ENCODE measurements at regions not wholly inside any gene's neighbourhood (a gene's known extent, or its start where the extent isn't known, plus 50 kb on each side); places are given as distances from the start of the nearest gene placed in this dataset.

DNA sequence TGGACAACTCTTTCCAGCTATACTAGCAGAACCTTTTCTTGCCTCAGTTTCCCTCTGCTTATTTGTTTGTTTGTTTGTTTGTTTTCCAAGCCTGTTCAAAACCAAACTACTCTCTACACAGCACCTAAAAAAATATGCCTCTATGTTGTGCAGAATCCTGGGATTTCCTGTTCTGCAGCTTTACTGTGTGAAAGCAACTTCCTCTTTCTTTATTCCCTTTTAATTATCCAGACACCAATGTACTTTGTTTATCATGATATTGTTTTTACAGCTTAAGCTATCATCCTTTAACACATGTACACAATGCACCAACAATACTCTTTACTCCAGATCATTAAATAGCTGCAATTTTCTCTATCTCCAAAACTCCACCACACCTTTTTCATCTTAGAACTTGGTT is 259.5 kb downstream of the EPHA4 start (continued):
- TF ChIP-seq ZNF609 (CRISPR knock-in tag; IDR thresholded peaks at IDR 0.05; ENCODE audit: borderline replicate concordance) (no peak), CBX5 (CRISPR knock-in tag; IDR thresholded peaks at IDR 0.05; ENCODE audit: borderline replicate concordance) (no peak)

GRCh38 chr2:221314786-221315185 is 257.3 kb downstream of the EPHA4 start:
- no peak for ATAC-seq
- Histone ChIP-seq H2AFZ (ENCODE audit: low read length) (no peak overlapping the region), H3K4me1 (ENCODE audit: insufficient read depth, low read length) (no peaks in the 10 kb centered on the region), H3K79me2 (ENCODE audit: insufficient read depth, low read length) (no peaks in the 10 kb centered on the region), H4K20me1 (ENCODE audit: insufficient read depth, low read length) (no peaks in the 10 kb centered on the region), H3K9ac (ENCODE audit: insufficient read depth, low read depth, low read length) (no peak overlapping the region), H3K27me3 (ENCODE audit: control insufficient read depth in 1 of 2, insufficient read depth in 2 of 2, low read length in 2 of 2) (no peaks in the 10 kb centered on the region), H3K9me3 (ENCODE audit: low read length) (no peaks in the 10 kb centered on the region), H3K4me2 (ENCODE audit: low read depth, low read length) (no peak overlapping the region), H3K27ac (ENCODE audit: extremely low read length, insufficient read depth, low read length) (no peak overlapping the region), H3K4me3 (replicated peaks in 1 of 3; ENCODE audit: insufficient read depth in 1 of 3, low read depth in 2 of 3, low read length in 3 of 3) (no peak overlapping the region), H3K36me3 (replicated peaks in 1 of 2; ENCODE audit: control insufficient read depth in 1 of 2, insufficient read depth in 2 of 2, low read length in 2 of 2) (no peaks in the 10 kb centered on the region)
- FAIRE-seq, result no peak
- in situ Hi-C loops (cut with HindIII; ENCODE audit: extremely low pct_ligation_motif_present, low pct_unique_long_range_greater_than_20kb), result no loop called here
- 0% methylated on average over 2 of the region's 2 CpGs for WGBS (ENCODE audit: low lambda C conversion rate)
- POLR2A ChIA-PET, result no interaction called here
- DNase-seq (ENCODE audit: low spot score), result no peak
- TF ChIP-seq, protein P1, sequence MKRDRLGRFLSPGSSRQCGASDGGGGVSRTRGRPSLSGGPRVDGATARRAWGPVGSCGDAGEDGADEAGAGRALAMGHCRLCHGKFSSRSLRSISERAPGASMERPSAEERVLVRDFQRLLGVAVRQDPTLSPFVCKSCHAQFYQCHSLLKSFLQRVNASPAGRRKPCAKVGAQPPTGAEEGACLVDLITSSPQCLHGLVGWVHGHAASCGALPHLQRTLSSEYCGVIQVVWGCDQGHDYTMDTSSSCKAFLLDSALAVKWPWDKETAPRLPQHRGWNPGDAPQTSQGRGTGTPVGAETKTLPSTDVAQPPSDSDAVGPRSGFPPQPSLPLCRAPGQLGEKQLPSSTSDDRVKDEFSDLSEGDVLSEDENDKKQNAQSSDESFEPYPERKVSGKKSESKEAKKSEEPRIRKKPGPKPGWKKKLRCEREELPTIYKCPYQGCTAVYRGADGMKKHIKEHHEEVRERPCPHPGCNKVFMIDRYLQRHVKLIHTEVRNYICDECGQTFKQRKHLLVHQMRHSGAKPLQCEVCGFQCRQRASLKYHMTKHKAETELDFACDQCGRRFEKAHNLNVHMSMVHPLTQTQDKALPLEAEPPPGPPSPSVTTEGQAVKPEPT (CRISPR knock-in tag; IDR thresholded peaks at IDR 0.05; ENCODE audit: low read depth), result no peak
- TF ChIP-seq PHF20 (CRISPR knock-in tag; IDR thresholded peaks at IDR 0.05) (no peak), SRSF9 (IDR thresholded peaks at IDR 0.05; ENCODE audit: borderline replicate concordance, insufficient read depth, low read depth, low read length, poor library complexity, severe bottlenecking) (no peak), GMEB2 (CRISPR knock-in tag; IDR thresholded peaks at IDR 0.05; ENCODE audit: low read depth) (no peak), FOXO1 (CRISPR knock-in tag; IDR thresholded peaks at IDR 0.05) (no peak), ZSCAN29 (CRISPR knock-in tag; conservative IDR thresholded peaks at IDR 0.05) (no peak)
- TF ChIP-seq, protein P2, sequence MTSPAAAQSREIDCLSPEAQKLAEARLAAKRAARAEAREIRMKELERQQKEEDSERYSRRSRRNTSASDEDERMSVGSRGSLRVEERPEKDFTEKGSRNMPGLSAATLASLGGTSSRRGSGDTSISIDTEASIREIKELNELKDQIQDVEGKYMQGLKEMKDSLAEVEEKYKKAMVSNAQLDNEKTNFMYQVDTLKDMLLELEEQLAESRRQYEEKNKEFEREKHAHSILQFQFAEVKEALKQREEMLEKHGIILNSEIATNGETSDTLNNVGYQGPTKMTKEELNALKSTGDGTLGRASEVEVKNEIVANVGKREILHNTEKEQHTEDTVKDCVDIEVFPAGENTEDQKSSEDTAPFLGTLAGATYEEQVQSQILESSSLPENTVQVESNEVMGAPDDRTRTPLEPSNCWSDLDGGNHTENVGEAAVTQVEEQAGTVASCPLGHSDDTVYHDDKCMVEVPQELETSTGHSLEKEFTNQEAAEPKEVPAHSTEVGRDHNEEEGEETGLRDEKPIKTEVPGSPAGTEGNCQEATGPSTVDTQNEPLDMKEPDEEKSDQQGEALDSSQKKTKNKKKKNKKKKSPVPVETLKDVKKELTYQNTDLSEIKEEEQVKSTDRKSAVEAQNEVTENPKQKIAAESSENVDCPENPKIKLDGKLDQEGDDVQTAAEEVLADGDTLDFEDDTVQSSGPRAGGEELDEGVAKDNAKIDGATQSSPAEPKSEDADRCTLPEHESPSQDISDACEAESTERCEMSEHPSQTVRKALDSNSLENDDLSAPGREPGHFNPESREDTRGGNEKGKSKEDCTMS (CRISPR knock-in tag; conservative IDR thresholded peaks at IDR 0.05), result no peak
- BruUV-seq (replicated peaks), result no TSS peak
- intact Hi-C loops (cut with micrococcal nuclease; ENCODE audit: unreplicated experiment), result no loop called here
- CTCF ChIA-PET (ENCODE audit: low intra/inter-chr PET ratio, low total read pairs), result no interaction called here
